HEK293T (cell line): ENCODE measurements at regions not wholly inside any gene's neighbourhood (a gene's known extent, or its start where the extent isn't known, plus 50 kb on each side); places are given as distances from the start of the nearest gene placed in this dataset.

Experiments
- CTBP1 ChIP-seq: fragments of 450-650 bp; IDR thresholded peaks from 2 replicates; pipeline ENCODE4 v1.6.1; 2016; ENCODE audit warnings: borderline replicate concordance
- HDGF ChIP-seq: fragments of 450-650 bp; IDR thresholded peaks from 2 replicates; pipeline ENCODE4 v1.6.1; 2017; ENCODE audit warnings: antibody characterized with exemption, borderline replicate concordance
- LEF1 ChIP-seq: fragments of 450-650 bp; IDR thresholded peaks from 2 replicates; pipeline ENCODE4 v1.6.1; 2017; ENCODE audit warnings: mild to moderate bottlenecking, borderline replicate concordance
- NFRKB ChIP-seq: fragments of 450-650 bp; IDR thresholded peaks from 2 replicates; pipeline ENCODE4 v1.6.1; 2016; ENCODE audit warnings: mild to moderate bottlenecking, moderate library complexity
- SP1 ChIP-seq: fragments of 450-650 bp; IDR thresholded peaks from 2 replicates; pipeline ENCODE4 v1.6.1; 2017
- SUZ12 ChIP-seq: fragments of 450-650 bp; IDR thresholded peaks from 2 replicates; pipeline ENCODE4 v1.6.1; 2016; ENCODE audit warnings: mild to moderate bottlenecking
- TARDBP ChIP-seq: fragments of 450-650 bp; IDR thresholded peaks from 2 replicates; pipeline ENCODE4 v1.6.1; 2016
- ZNF384 ChIP-seq: fragments of 450-650 bp; IDR thresholded peaks from 2 replicates; pipeline ENCODE4 v1.6.1; 2016

- no peak for TF ChIP-seq HDGF
- TF ChIP-seq SP1 = no peak
- no peak for TF ChIP-seq CTBP1
- TF ChIP-seq SUZ12 = no peak
- TF ChIP-seq LEF1 = no peak
- no peak for TF ChIP-seq TARDBP
- no peak for TF ChIP-seq ZNF384
- TF ChIP-seq NFRKB = no peak
These were observed 296.4 kb upstream of the MAGI2 start for GRCh38 chr7:79749856-79750255.
